Gastrocnemius medialis (tissue), 4 donors: ENCODE measurements at regions not wholly inside any gene's neighbourhood (a gene's known extent, or its start where the extent isn't known, plus 50 kb on each side); places are given as distances from the start of the nearest gene placed in this dataset.

ENCODE experiments used
- CTCF ChIP-seq, 5 experiments: fragments of 450-650 bp in 3 of 5; fragments of 200-600 bp in 2 of 5; sonication (generic) in 2 of 5; IDR thresholded peaks in 4 of 5; conservative IDR thresholded peaks in 1 of 5; 1 replicate in 4 of 5; 2 replicates in 1 of 5; pipeline ENCODE4 v1.5.1; 2016 to 2019; ENCODE audit warnings: antibody characterized with exemption in 5 of 5, mild to moderate bottlenecking in 3 of 5, moderate library complexity in 3 of 5
- POLR2A ChIP-seq, 2 donors: fragments of 450-650 bp; IDR thresholded peaks; one replicate each; pipeline ENCODE4 v1.6.1; 2017; ENCODE audit warnings: antibody characterized with exemption in 2 of 2, mild to moderate bottlenecking in 2 of 2, moderate library complexity in 2 of 2

GRCh38 chr10:29083096-29083495 is 205.8 kb upstream of the LYZL1 start:
- TF ChIP-seq CTCF (IDR thresholded peaks at IDR 0.05 in 4 of 5, conservative IDR thresholded peaks at IDR 0.05 in 1 of 5), result no peak
- TF ChIP-seq POLR2A (IDR thresholded peaks at IDR 0.05), result no peak
